Epithelial cell of proximal tubule (primary cell): ENCODE measurements at regions not wholly inside any gene's neighbourhood (a gene's known extent, or its start where the extent isn't known, plus 50 kb on each side); places are given as distances from the start of the nearest gene placed in this dataset.

Experiments
- DNase-seq: peaks from one replicate; pipeline ENCODE4 v3.0.0-alpha.2; 2011; ENCODE audit warnings: low read depth
- H3K4me3 ChIP-seq: 2 replicates; pipeline ENCODE4 v1.5.1; 2011; ENCODE audit warnings: low read depth, mild to moderate bottlenecking, low read length
- CTCF ChIP-seq: conservative IDR thresholded peaks from 2 replicates; pipeline ENCODE4 v1.5.1; 2012; ENCODE audit warnings: low read depth, mild to moderate bottlenecking, low read length

DNA sequence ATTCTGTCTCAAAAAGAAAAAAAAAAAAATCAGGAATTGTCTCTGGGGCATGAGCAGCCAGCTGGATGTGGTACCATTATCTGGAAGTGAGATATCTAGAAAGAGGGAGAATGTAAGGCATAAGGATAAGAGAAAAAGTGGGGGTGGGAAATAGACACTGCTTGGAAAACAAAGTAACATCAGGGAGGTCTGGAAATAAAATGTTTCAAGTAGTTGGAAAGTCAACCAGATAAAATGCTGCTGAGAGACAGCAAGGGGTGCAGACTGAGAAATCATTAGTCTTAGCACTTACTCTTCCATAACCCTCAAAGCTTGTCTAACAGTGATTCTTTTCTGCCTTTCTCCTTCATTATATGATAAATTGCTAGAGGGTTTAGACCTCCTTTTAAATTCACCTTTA, 159.7 kb upstream of the TBL1XR1 start:
- no peak for DNase-seq
- TF ChIP-seq CTCF = no peak
- H3K4me3 ChIP-seq = no peak overlapping the region

GRCh38 chr3:177357352-177358090, 160.2 kb upstream of the TBL1XR1 start:
- DNase-seq = peak; percentile 75
- H3K4me3 ChIP-seq = peak overlapping the region; percentile 26
- peak; percentile 9 for TF ChIP-seq CTCF

DNA sequence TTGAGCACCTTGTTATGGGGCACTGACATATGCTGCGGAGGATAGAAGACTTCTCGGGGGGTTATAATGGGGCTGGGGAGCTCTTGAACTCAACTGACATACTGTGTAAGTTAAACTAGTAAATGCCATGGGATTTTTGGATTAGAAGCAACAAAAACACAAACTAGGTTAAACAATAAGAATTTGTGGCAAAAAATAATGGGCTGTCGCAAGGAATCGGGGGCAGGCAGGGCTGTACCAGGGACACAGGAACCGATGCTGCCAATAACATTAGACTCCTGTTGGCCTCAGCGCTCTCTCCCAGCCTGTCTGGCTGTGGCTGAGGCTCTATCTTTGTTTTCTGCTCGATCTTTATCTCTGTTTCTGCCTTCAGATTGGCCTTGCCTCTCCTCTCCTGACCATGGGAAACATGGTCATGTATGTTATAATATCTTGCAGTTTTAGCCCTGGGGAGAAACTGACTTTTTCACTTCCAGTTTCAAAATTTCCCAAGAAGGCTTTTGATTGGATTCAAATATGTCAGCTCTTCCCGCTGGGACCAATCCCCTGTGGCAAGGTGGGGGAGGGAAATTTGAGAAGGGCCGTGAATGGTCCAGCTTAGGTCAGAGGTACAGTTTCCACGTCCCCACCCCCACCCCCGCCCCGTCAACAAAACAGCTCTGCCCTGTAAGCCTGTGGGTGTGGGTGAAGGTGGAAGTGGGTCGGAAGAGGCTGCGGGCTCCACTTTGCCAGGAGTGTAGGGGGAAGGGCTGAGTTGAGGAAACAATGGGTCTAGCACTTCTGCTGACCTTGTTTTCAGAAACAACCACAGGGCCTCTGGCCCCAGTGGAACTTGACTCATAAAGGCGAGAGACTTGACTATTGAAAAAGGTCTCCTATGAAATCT, 161.1 kb upstream of the TBL1XR1 start:
- TF ChIP-seq CTCF = no peak
- peak overlapping the region; percentile 26 for H3K4me3 ChIP-seq

DNA sequence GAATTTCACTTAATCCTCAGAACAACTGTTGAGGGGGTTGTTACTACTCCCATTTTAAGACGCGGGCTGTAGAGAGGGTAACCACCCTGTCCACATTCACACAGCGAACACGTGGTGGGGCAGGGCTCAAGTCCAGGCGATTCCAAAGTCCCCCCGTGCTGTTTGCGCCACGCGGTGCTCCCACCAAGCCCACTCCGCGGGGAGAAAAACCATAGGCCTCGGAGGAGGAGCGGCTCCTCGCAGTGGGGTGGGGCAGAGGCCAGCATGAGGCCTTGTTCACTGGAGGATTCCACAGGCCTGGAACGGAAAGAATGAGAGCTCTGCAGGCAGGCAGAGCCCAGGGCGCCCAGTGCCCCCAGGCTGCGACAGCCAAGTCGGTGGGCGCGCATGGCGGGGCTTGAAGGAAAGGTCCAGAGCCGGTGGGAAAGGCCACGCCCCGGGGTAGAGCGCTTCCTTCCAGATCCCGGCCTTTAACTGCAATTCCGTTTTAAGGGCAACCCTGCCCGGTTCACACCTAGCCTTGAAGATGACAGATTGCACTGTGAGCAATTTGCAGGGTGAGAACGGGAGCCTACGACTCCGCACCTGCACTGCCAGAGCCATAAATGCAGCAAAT, 161.8 kb upstream of the TBL1XR1 start:
- H3K4me3 ChIP-seq = no peak overlapping the region
- no peak for DNase-seq
- no peak for TF ChIP-seq CTCF

More for the DNA sequence above, 161.1 kb upstream of the TBL1XR1 start:
- DNase-seq = peak; percentile 75

- peak overlapping the region; percentile 35 for H3K4me3 ChIP-seq
- TF ChIP-seq CTCF = peak; percentile 10
- DNase-seq = peak; percentile 99
Observed at GRCh38 chr3:177359593-177360357, 162.5 kb upstream of the TBL1XR1 start.
